Fibroblast of villous mesenchyme (primary cell): ENCODE measurements at regions not wholly inside any gene's neighbourhood (a gene's known extent, or its start where the extent isn't known, plus 50 kb on each side); places are given as distances from the start of the nearest gene placed in this dataset.

ENCODE experiments used
- DNase-seq: peaks from one replicate; pipeline ENCODE4 v3.0.0-alpha.2; 2010; ENCODE audit warnings: low read depth
- H3K4me3 ChIP-seq: 2 replicates; pipeline ENCODE4 v1.5.1; 2011; ENCODE audit warnings: low read depth, mild to moderate bottlenecking, low read length
- CTCF ChIP-seq: IDR thresholded peaks from 2 replicates; pipeline ENCODE4 v1.5.1; 2012; ENCODE audit warnings: low read depth, mild to moderate bottlenecking, low read length; ENCODE audit not compliant: insufficient read depth

GRCh38 chr10:3941676-3942075, 156.7 kb upstream of the KLF6 start:
- TF ChIP-seq CTCF: no peak
- no peak for DNase-seq
- no peak overlapping the region for H3K4me3 ChIP-seq

GRCh38 chr10:3936422-3937040, 151.5 kb upstream of the KLF6 start:
- no peak for DNase-seq
- TF ChIP-seq CTCF: no peak
- H3K4me3 ChIP-seq: no peak overlapping the region

- peak overlapping the region; percentile 45 for H3K4me3 ChIP-seq
- peak; percentile 36 for DNase-seq
- no peak for TF ChIP-seq CTCF
Measured at GRCh38 chr10:3935933-3936359, 150.9 kb upstream of the KLF6 start.

- TF ChIP-seq CTCF: no peak
- peak overlapping the region; percentile 45 for H3K4me3 ChIP-seq
- peak; percentile 87 for DNase-seq
Measured at GRCh38 chr10:3935141-3935540, 150.1 kb upstream of the KLF6 start.

- H3K4me3 ChIP-seq: no peak overlapping the region
- no peak for TF ChIP-seq CTCF
Measured at GRCh38 chr10:3933733-3934132, 148.7 kb upstream of the KLF6 start.

GRCh38 chr10:3932597-3933375, 147.8 kb upstream of the KLF6 start:
- TF ChIP-seq CTCF: no peak
- no peak for DNase-seq
- no peak overlapping the region for H3K4me3 ChIP-seq

More at GRCh38 chr10:3933733-3934132, 148.7 kb upstream of the KLF6 start:
- DNase-seq: no peak
